ENCODE measurements at regions not wholly inside any gene's neighbourhood (a gene's known extent, or its start where the extent isn't known, plus 50 kb on each side); places are given as distances from the start of the nearest gene placed in this dataset.
A peak's percentile ranks its signal among the peaks of the same experiment; 100 is the strongest.

GRCh38 chr6:47126647-47127391 lies 84.7 kb upstream of the ADGRF1 start (continued):
- no peak for TF ChIP-seq ZBTB40 (IDR thresholded peaks at IDR 0.05)
- no peak for TF ChIP-seq ZBTB40 (CRISPR knock-in tag; IDR thresholded peaks at IDR 0.05)
- TF ChIP-seq SATB2 (CRISPR knock-in tag; IDR thresholded peaks at IDR 0.05): no peak; the same call in 1 of the 2 replicates
- TF ChIP-seq ZNF30 (CRISPR knock-in tag; IDR thresholded peaks at IDR 0.05): no peak
- peak; percentile 42; the same call in 1 of the 2 replicates for TF ChIP-seq MAX (IDR thresholded peaks at IDR 0.05)
- TF ChIP-seq ZBTB21 (CRISPR knock-in tag; IDR thresholded peaks at IDR 0.05): peak; percentile 11; the same call in 1 of the 2 replicates
- TF ChIP-seq ARID2 (CRISPR knock-in tag; IDR thresholded peaks at IDR 0.05; ENCODE audit: borderline replicate concordance): no peak
- no peak for TF ChIP-seq ZNF121 (CRISPR knock-in tag; IDR thresholded peaks at IDR 0.05)
- peak; percentile 70; the same call in 1 of the 2 replicates for TF ChIP-seq ZKSCAN8 (CRISPR knock-in tag; IDR thresholded peaks at IDR 0.05; ENCODE audit: borderline replicate concordance)
- TF ChIP-seq POGK (CRISPR knock-in tag; conservative IDR thresholded peaks at IDR 0.05): peak; percentile 19; the same call in 1 of the 2 replicates
- TF ChIP-seq ZNF567 (CRISPR knock-in tag; IDR thresholded peaks at IDR 0.05; ENCODE audit: borderline replicate concordance): no peak
- 0 out of 2 replicates have a peak, but pooled peaks have one; percentile 34 for TF ChIP-seq CCDC6 (CRISPR knock-in tag; IDR thresholded peaks at IDR 0.05)
- no peak for TF ChIP-seq BCLAF1 (IDR thresholded peaks at IDR 0.05)
- peak; percentile 42; the same call in 1 of the 2 replicates for TF ChIP-seq HMG20B (CRISPR knock-in tag; conservative IDR thresholded peaks at IDR 0.05)
- no peak for TF ChIP-seq ZNF740 (CRISPR knock-in tag; IDR thresholded peaks at IDR 0.05)
